HFF-Myc (cell line): ENCODE measurements at regions not wholly inside any gene's neighbourhood (a gene's known extent, or its start where the extent isn't known, plus 50 kb on each side); places are given as distances from the start of the nearest gene placed in this dataset.

Experiments
- DNase-seq: peaks from one replicate; pipeline ENCODE4 v3.0.0-alpha.2; 2011; ENCODE audit warnings: low read depth; ENCODE audit errors: extremely low read depth
- H3K4me3 ChIP-seq: replicated peaks from 2 replicates; pipeline ENCODE4 v1.5.1; 2011; ENCODE audit warnings: low read depth, mild to moderate bottlenecking, control low read depth, low read length
- TF ChIP-seq, protein P1 (sequence below): IDR thresholded peaks from 2 replicates; pipeline ENCODE4 v1.5.1; 2012; ENCODE audit warnings: mild to moderate bottlenecking, low read depth, low read length, control low read depth; ENCODE audit errors: missing control alignments

DNA sequence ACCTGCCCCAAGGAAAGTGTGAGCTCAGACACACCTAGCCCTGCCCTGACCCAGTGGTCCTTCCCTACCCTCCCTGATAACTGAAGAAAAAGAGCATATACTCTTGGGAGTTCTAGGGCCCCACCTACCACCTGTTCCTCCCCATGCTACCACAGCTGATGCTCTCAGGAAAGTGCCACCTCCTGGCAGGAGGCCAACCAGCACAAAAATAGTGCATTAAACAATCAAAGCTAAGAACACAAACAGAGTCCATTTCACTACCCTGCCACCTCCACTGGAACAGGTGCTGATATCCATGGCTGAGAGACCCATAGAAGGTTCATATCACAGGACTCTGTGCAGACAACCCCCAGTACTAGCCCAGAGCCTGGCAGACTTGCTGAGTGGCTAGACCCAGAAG is 288.6 kb upstream of the PHF14 start:
- TF ChIP-seq, protein P1, sequence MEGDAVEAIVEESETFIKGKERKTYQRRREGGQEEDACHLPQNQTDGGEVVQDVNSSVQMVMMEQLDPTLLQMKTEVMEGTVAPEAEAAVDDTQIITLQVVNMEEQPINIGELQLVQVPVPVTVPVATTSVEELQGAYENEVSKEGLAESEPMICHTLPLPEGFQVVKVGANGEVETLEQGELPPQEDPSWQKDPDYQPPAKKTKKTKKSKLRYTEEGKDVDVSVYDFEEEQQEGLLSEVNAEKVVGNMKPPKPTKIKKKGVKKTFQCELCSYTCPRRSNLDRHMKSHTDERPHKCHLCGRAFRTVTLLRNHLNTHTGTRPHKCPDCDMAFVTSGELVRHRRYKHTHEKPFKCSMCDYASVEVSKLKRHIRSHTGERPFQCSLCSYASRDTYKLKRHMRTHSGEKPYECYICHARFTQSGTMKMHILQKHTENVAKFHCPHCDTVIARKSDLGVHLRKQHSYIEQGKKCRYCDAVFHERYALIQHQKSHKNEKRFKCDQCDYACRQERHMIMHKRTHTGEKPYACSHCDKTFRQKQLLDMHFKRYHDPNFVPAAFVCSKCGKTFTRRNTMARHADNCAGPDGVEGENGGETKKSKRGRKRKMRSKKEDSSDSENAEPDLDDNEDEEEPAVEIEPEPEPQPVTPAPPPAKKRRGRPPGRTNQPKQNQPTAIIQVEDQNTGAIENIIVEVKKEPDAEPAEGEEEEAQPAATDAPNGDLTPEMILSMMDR: no peak
- no peak for DNase-seq
- H3K4me3 ChIP-seq: no peak overlapping the region

DNA sequence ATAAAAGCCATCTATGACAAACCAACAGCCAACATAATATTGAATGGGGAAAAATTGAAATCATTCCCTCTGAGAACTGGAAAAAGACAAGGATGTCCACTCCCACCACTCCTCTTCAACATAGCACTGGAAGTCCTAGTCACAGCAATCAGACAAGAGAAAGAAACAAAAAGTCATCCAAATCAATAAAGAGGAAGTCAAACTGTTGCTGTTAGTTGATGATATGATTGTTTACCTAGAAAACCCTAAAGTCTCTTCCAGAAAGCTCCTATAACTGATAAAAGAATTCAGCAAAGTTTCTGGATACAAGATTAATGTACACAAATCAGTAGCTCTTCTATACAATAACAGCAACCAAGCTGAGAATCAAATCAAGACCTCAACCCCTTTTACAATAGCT is 285.1 kb upstream of the PHF14 start:
- TF ChIP-seq, protein P1: no peak
- no peak for DNase-seq
- no peak overlapping the region for H3K4me3 ChIP-seq

DNA sequence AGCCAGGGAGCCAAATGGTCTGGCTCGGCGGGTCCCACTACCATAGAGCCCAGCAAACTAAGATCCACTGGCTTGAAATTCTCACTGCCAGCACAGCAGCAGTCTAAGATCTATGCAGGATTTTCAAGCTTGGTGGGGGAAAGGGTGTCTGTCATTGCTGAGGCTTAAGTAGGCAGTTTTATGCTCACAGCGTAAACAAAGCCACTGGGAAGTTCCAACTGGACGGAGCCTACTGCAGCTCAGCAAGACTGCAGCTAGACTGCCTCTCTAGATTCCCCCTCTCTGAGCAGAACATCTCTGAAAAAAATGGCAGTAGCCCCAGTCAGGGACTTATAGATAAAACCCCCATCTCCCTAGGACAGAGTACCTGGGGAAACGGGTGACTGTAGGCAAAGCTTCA is 277.6 kb upstream of the PHF14 start:
- H3K4me3 ChIP-seq: no peak overlapping the region
- TF ChIP-seq, protein P1: no peak
- DNase-seq: no peak

DNA sequence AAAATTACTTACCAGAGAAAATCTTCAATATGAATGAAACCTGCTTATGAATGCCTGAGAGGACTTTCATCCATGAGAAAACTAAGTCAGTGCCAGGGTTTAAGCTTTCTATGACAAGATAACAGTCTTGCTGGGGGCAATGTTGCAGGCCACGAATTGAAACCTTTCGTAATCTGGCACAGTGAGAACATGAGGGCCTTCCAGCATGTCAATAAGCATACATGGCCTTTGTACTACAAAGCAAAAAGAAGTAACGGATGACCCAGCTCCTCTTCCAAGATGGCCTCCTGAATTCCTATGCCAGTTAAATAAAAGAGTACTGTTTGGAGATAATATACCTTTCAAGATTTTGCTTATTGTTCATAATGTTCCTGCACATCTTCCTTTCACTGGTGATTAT is 270.6 kb upstream of the PHF14 start:
- DNase-seq: no peak
- H3K4me3 ChIP-seq: no peak overlapping the region
- TF ChIP-seq, protein P1: no peak

DNA sequence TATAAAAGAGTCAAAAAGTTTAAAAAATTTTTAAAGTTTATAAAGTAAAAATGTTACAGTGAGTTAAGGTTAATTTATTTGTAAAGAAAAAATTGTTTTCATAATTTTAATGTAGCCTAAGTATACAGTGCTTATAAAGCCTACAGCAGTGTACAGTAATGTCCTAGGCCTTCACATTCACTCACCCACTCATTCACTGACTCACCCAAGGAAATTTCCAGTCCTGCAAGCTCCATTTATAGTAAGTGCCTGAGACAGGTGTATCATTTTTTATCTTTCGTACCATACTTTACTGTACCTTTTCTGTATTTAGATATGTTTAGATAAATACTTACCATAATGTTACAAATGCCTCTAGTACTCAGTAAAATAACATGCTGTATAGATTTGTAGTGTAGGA is 269.7 kb upstream of the PHF14 start:
- no peak for DNase-seq
- TF ChIP-seq, protein P1: no peak
- no peak overlapping the region for H3K4me3 ChIP-seq

DNA sequence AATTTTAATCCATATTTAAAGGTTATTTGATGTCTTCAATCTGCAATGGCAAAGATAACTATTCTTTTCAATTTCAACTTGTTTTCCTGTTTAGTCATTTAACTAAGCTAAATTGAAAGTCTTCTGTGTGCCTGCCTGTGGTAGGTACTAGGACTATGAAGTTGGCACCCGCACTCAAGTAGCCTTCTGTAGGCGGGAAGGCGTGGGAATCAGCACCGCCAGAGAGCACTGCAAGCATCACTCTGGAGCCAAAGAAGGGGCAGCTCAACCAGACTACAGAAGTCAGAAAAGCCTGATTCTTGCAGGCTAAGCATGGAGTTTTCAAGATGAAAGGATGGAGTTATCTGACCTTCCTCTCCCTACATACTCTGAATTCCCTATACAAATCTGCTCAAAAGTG is 269.0 kb upstream of the PHF14 start:
- H3K4me3 ChIP-seq: no peak overlapping the region
- no peak for DNase-seq
- TF ChIP-seq, protein P1: no peak

DNA sequence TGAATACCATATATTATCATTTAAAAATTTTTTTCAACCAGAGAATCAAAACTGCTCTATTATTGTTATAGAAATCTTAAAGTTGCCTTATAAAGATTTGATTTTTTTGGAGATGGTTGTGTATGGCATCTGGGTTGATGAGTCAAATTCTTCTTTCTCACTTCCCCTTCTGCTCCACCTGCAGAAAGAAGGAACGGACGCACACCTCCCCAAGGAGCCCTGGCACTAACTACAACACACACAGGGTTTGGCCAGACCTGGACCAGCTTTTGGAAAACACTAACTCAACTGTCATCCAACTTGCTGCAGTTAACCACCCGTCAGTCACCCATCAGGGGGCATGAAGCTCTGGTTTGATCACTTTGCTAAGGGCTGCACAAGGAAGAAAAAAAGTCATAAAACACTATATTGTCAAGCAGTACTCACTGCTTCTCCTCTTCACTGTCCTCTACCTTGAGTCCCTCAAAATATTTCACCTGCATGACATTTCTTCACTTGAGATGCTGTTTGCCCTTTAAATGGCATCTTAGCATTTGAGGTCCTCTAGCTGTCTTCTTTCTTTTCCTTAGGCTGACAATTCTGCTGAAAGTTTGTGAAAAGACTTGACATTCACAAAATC is 266.7 kb upstream of the PHF14 start:
- DNase-seq: no peak
- TF ChIP-seq, protein P1: no peak
- H3K4me3 ChIP-seq: no peak overlapping the region
